ENCODE measurements at regions not wholly inside any gene's neighbourhood (a gene's known extent, or its start where the extent isn't known, plus 50 kb on each side); places are given as distances from the start of the nearest gene placed in this dataset.
A peak's percentile ranks its signal among the peaks of the same experiment; 100 is the strongest.

DNA sequence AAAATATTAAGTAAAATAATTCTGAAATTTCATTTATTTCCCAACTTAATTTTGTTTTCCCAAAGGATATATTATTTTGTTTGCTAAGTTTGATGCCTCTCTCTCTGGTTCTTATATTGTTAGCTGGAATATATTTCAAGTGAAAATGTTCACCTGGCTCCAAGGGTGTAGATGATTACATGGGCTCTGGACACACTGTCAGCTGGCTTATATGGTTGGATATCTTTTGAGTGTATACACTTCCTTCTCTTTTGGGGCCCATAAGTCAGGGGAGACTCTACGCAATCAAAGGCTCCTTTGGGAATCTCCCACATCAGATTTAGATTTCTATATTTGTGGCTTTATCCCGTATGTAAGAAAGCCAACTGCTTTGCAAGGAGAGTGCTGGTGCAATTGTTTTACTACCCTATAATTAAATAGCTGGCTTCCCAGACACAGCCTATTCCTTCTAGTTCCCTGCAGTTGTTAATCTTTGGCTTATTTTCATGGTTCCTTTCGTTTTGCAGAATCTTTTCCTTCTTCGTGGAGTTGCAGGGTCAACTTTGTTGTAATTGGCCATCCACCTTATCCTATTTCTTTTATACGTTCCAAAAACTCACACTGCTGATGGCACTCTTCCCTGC is 225.7 kb downstream of the DPH6 start:
- no peaks in the 10 kb centered on the region for H3K36me3 ChIP-seq
- no peaks in the 10 kb centered on the region for H3K27me3 ChIP-seq (ENCODE audit: insufficient read depth, low read depth, severe bottlenecking)
- H3K4me3 ChIP-seq (ENCODE audit: low read depth, low read length), result no peak overlapping the region
- no peak for DNase-seq
- H3K27ac ChIP-seq, result no peak overlapping the region
- TF ChIP-seq, protein P1, sequence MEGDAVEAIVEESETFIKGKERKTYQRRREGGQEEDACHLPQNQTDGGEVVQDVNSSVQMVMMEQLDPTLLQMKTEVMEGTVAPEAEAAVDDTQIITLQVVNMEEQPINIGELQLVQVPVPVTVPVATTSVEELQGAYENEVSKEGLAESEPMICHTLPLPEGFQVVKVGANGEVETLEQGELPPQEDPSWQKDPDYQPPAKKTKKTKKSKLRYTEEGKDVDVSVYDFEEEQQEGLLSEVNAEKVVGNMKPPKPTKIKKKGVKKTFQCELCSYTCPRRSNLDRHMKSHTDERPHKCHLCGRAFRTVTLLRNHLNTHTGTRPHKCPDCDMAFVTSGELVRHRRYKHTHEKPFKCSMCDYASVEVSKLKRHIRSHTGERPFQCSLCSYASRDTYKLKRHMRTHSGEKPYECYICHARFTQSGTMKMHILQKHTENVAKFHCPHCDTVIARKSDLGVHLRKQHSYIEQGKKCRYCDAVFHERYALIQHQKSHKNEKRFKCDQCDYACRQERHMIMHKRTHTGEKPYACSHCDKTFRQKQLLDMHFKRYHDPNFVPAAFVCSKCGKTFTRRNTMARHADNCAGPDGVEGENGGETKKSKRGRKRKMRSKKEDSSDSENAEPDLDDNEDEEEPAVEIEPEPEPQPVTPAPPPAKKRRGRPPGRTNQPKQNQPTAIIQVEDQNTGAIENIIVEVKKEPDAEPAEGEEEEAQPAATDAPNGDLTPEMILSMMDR (IDR thresholded peaks at IDR 0.05; ENCODE audit: low read depth, low read length), result no peak
- no peaks in the 10 kb centered on the region for H3K9me3 ChIP-seq (ENCODE audit: severe bottlenecking)

- TF ChIP-seq, protein P1 (IDR thresholded peaks at IDR 0.05; ENCODE audit: low read depth, low read length), result no peak
- Histone ChIP-seq H3K27ac (no peak overlapping the region), H3K36me3 (no peaks in the 10 kb centered on the region)
Observed at GRCh38 chr15:35319354-35319753, 226.6 kb downstream of the DPH6 start.

DNA sequence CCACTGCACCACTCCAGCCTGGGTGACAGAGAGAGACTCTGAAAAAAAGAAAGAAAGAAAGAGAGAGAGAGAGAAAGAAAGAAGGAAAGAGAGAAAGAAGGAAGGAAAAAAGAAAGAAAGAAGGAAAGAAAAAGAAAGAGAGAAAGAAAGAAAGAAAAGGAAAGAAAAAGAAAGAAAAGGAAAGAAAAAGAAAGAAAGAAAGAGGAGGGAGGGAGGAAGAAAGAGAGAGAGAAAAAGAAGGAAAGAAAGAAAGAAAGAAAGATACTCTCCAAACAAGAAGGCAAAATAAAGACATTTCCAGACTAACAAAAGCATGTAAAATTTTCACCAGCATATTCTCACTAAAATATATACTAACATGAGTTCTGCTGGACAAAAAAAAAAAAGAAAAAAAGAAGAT is 228.7 kb downstream of the DPH6 start:
- H3K36me3 ChIP-seq, result no peaks in the 10 kb centered on the region
- H3K9me3 ChIP-seq (ENCODE audit: severe bottlenecking), result no peaks in the 10 kb centered on the region
- TF ChIP-seq, protein P1 (IDR thresholded peaks at IDR 0.05; ENCODE audit: low read depth, low read length), result no peak
- no peak for DNase-seq
- no peak overlapping the region for H3K27ac ChIP-seq
- H3K27me3 ChIP-seq (ENCODE audit: insufficient read depth, low read depth, severe bottlenecking), result no peaks in the 10 kb centered on the region
- H3K4me3 ChIP-seq (ENCODE audit: low read depth, low read length), result no peak overlapping the region

More at GRCh38 chr15:35319354-35319753, 226.6 kb downstream of the DPH6 start:
- peak; percentile 16 for DNase-seq
- H3K9me3 ChIP-seq (ENCODE audit: severe bottlenecking), result no peaks in the 10 kb centered on the region
- no peak overlapping the region for H3K4me3 ChIP-seq (ENCODE audit: low read depth, low read length)
- no peaks in the 10 kb centered on the region for H3K27me3 ChIP-seq (ENCODE audit: insufficient read depth, low read depth, severe bottlenecking)

- TF ChIP-seq, protein P1 (IDR thresholded peaks at IDR 0.05; ENCODE audit: low read depth, low read length), result no peak
- DNase-seq, result no peak
- Histone ChIP-seq H3K36me3 (no peaks in the 10 kb centered on the region), H3K27me3 (ENCODE audit: insufficient read depth, low read depth, severe bottlenecking) (no peaks in the 10 kb centered on the region), H3K9me3 (ENCODE audit: severe bottlenecking) (no peaks in the 10 kb centered on the region), H3K4me3 (ENCODE audit: low read depth, low read length) (no peak overlapping the region), H3K27ac (no peak overlapping the region)
Observed at GRCh38 chr15:35312344-35312743, 227.2 kb upstream of the NANOGP8 start.

DNA sequence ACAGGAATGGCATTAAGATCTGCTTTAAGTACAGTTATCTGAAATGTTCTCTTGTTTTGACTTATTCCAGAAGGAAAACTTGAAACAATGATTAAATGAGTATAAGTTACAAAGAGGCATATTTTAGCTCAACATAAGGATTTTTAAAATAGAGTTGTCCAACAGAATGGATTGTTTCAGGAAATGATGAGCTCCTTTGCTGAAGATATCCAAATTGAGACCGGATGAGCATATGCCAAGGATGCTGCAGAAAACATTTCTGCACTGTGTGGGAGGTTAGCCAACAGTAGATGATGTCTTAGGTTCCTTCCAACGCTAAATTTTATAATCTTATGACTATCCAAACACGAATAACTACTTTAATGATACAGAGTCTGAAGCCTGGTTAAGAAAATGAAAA is 226.5 kb upstream of the NANOGP8 start:
- Histone ChIP-seq H3K27ac (no peak overlapping the region), H3K27me3 (ENCODE audit: insufficient read depth, low read depth, severe bottlenecking) (no peaks in the 10 kb centered on the region), H3K9me3 (ENCODE audit: severe bottlenecking) (no peaks in the 10 kb centered on the region), H3K4me3 (ENCODE audit: low read depth, low read length) (no peak overlapping the region), H3K36me3 (no peaks in the 10 kb centered on the region)
- DNase-seq, result no peak
- TF ChIP-seq, protein P1 (IDR thresholded peaks at IDR 0.05; ENCODE audit: low read depth, low read length), result no peak

DNA sequence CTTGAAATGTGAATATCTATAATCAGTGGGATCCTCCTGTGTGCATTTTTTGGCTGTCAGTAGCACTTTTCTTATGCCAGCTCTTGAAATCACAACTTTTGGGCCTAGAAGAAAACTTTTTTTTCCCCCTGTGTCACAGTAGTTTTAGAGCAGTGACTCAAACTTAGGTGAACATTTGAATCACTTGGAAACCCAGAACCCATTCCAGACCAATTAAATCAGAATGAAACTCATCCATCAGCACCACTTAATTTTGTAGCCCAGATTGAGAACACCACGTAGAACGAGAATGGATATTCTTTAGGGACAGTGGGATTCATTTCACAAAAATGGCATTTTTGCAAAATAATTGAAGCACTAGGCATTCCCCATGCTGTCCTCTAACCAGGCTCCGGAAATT is 224.8 kb upstream of the NANOGP8 start:
- no peaks in the 10 kb centered on the region for H3K27me3 ChIP-seq (ENCODE audit: insufficient read depth, low read depth, severe bottlenecking)
- TF ChIP-seq, protein P1 (IDR thresholded peaks at IDR 0.05; ENCODE audit: low read depth, low read length), result no peak
- DNase-seq, result no peak
- no peak overlapping the region for H3K27ac ChIP-seq
- H3K4me3 ChIP-seq (ENCODE audit: low read depth, low read length), result no peak overlapping the region
- no peaks in the 10 kb centered on the region for H3K9me3 ChIP-seq (ENCODE audit: severe bottlenecking)
- no peaks in the 10 kb centered on the region for H3K36me3 ChIP-seq

Data from WERI-Rb-1 (cell line).